HG03135 (cell line): ENCODE measurements at regions not wholly inside any gene's neighbourhood (a gene's known extent, or its start where the extent isn't known, plus 50 kb on each side); places are given as distances from the start of the nearest gene placed in this dataset.
"Not testable (repeated sequence)": the region's sequence is repeated elsewhere in the genome, so short reads cannot be mapped to it uniquely, and the experiment has no call there.

Source experiments
- ATAC-seq: cut with Tn5 transposase; IDR thresholded peaks from one replicate; pipeline ENCODE4 v1.9.1; 2021; ENCODE audit warnings: mild to moderate bottlenecking, moderate library complexity; ENCODE audit not compliant: unreplicated experiment

DNA sequence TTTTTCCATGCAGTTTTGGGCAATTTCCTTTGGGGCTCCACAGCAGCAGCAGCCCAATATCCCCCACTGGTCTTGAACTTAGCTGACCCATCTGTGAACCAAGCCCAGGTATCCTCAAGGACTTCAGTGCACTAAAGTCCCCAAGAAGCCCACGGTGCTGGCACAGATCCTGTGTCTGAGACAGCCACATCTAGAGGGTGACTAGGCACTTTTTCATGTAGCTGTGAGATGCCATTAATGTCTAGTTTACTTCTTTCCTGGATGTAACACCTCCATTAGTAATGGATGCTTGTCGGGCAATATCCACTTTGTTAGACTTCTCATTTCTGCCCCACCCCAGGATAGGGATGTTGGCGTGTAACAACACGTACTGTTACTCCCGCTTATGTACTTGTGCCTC is 117.9 kb downstream of the GPCPD1 start:
- no peak for ATAC-seq

DNA sequence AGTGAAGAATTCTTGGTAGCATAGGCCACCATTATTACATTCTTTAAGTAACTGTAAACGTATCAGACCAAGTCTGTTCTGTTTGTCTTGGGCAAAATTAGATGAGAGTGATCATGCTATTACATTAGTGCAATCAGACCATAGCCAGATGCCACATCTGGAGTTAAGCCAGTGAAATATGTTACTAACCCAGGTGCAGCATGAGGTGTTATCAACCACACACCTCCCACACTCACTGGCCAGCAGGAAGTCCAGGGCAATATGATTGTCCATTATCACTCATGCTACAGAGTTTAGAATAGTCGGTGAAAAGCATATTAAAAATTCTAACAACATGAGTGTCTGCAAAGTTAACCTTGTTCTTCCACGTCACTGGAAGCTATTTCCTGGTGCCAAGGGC is 119.4 kb downstream of the GPCPD1 start:
- ATAC-seq = no peak

DNA sequence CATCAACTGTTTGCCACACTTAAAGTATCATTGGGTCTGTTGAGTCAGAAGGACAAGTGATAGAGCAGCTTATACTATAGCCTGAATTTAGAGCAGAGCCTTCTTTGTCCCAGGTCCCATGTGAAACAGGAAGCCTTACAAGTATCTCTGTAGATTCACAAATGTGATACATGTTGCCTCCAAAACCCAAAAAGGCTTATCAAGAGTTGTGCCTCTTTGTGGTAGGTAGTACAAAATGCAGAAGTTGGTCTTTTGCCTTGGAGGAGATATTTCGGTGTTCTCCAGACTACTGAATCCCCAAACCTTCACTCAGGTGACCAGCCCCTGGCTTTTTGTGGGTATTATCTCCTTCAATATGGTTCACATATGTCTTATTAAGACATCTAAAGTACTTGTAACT is 121.2 kb downstream of the GPCPD1 start:
- no peak for ATAC-seq

DNA sequence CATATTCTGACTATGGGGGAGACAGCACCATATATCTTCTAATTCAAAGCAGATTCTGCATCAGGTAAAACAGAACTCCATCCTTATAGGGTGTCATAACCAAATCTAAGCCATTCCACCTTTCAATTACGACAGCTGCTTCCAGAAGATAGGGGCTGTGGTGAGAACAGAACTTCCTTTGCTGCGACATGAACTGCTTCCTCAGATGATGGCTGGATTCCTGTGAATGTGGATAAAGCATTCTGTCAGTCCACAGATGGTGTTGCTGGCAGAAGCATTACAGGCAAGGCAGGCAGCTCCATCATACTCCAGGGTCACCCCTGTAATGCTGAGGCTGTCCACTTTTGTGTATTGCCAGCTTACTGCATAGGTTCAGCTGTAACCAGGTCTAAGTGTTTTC is 122.0 kb downstream of the GPCPD1 start:
- ATAC-seq = no peak

DNA sequence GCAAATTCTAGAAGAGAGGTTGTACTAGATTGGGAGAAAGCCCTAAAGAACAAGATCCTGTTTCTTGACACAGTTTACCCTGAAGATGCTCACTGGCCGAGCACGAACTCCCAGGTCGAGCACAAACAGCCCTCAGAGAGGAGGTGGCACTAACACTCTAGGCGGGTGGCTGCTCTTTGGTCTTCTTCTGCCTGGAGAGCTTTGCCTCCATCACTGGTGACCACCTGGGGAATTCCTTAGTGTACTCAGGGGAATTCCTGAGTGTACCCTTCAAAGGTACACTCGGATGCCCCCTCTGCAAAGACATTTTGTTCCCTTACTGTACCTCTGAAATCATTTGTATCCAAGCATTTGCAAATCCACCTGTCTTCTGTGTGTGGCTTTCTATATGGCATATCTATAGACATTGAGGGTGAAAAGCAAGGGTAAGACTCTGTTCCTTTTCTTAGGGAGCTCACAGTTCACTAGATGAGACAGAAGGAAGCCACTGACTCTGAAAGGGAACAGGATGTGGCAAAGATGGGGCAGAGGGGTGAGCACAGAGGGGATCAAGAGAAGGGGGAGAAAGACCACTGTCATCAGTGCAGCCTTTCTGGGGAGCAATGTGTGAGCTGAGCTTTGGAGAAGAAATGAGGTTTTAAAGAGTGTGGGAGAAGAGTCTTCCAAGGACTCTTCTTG is 124.3 kb downstream of the GPCPD1 start:
- ATAC-seq = no peak

DNA sequence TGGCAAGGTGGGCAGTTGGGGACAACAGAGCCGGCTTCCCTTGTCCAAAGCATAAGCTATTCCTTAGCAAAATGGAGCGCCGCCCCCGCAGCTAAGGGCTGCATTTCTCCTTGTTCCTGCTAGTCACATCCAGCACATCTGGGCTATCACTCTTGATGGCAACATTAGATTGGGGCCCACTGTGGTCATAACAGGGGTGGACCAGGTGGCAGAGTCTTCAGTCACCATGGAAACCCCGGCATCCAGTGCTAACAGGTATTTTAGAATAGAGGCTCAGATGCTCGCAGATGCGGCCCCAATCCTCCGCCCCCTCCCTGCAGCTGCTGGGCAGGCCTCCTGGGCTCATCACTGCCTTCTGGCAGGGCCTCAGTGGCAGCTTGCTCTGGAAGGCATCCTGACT is 125.9 kb downstream of the GPCPD1 start:
- ATAC-seq = no peak

DNA sequence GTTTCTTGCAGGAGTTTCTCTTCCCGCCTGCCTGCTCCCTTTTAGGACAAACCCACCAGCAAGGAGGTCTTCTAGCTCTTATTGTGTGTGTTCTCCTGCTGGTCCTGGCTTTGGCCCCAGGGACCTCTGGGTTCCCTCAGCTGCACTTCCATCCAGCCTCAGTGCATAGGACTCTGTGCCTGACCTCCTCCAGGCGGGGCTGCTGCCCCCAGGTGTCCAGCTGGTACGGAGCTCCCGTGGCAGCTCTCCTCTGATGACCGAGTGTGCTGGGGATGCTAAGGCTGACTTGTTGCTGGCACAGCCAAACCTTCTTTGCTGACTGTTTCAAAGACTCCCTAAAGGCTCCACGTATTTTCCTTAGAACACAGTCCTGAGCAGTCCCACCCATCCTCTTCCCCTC is 126.5 kb downstream of the GPCPD1 start:
- no peak for ATAC-seq

DNA sequence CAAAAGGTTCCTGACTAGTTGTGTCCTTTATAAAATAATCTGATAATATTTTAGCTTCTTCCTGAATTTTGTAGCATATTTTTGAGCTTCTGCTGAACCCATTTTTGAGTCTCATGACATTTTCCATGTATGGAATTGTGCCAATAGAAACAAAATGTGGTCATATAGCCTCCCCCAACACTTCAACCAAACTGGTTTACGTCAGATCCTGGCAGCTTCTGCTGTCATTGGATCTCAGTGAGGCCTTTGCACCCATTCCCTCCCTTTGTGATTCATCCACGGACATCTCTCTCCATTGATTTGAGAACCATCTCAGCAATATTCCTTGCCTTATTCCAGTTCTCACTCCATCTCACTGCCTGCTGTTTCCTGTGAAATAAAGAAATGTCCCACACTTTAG is 128.0 kb downstream of the GPCPD1 start:
- ATAC-seq = no peak

DNA sequence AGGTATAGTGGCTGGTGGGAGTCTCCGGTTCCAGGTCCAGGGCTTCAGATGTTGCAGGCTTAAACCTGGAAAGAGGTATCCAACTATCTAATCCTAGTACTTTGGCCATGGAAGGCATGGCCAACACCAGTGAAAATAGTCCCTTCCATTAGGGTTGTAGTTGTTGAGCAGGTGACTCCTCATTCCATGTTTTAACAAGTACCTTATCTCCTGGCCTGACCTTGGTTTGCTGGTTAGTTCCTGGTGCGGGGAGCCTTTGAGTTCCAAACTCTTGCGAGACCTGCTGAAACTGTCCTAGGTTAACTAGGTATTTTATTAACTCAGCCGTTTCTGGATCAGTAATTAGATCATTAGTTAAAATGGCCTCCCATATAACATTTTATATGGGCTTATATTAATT is 128.9 kb downstream of the GPCPD1 start:
- no peak for ATAC-seq

DNA sequence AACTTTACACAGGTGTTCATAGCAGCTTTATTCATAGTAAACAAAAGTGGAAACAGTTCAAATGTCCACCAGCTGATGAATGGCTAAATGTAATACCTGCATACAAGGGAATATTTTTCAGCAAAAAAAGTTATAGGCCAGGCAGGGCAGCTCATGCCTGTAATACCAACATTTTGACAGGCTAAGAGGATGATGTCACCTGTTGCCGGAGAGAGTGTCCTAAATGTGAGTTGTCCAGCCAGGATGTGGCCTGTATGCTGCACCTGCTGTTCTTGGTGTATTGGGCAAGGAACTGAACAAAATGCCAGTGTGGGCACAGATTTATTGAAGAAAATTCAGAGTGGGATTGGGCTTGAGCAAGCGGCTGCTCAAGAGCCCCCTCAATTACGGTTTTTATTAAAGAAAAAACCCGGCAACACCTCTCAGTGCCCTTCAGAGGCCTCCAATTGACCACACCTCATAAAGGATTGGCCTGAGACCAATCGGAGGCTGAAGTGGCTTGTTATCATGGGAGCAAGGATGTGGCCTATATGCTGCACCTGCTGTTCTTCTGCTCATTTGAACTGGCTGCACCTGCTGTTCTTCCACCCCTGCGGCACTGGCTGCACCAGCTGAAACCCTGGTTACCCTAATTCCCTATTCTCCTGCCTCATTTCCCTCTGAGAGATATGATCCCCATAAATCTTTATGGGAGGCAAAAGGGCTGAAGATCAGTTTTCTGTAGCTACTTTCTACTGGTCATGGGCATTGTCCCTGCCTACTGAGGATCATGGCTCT is 129.8 kb downstream of the GPCPD1 start:
- no peak for ATAC-seq

DNA sequence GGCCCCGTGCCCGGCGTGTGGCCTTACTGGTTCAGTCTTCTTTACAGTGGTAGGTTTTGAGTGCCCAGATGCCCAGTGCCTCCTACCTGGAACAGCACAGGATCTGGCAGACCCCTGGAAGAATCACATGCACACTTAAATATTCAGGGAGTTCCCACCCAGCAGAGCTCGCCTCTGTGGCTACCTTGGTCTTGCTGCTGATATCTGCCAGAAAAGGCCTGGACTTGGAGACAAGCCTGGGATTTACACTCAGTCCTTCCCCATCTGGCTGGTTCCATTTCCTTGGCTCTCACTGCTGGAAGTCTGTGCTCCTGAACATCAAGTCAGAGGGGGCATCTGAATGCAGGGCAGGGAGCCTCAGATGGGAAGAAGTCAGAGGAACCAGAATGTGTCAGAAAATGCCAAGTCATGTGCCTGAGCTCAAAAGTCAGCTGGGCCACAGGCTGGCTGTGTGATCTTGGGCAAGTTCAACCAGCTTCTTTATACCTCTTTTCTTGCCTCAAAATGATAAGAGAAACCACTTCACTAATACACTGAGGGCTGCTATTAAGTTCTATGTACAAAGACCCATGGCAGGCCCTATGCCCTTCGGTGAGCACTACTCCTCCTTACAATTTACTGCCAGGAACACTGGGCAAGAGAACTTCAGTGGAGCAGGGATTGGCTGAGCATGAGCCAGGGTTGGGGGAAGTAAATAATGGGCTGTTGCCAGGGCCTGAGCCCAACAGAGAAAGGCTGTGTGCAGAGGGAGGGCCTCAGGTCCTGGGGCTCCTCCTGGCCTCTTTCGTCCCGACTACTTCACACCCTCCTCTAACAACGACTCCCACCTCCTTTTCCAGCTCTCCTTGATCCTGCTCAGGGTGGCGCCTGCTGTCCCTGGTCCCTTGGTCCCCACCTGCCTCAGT is 135.9 kb downstream of the GPCPD1 start:
- ATAC-seq = no peak

DNA sequence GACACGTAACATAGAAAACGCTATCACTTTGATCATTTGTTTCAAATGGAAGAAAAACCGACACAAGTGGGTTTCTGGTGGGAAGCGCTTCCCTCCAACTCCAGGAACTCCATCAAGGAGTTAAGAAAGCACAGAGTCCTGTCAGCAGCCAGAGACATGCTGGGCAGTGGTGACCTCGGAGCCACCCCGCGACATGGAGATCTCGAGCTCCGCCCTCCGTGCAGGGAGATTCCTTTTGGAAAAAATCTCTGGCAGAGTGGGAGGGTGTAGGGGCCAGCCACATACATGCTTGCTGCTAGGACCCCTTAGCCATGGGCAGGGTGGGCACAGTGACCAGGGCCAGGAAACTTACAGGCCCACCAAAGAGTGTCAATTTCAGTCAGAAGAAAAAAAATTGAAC is 138.9 kb downstream of the GPCPD1 start:
- not testable (repeated sequence) for ATAC-seq

DNA sequence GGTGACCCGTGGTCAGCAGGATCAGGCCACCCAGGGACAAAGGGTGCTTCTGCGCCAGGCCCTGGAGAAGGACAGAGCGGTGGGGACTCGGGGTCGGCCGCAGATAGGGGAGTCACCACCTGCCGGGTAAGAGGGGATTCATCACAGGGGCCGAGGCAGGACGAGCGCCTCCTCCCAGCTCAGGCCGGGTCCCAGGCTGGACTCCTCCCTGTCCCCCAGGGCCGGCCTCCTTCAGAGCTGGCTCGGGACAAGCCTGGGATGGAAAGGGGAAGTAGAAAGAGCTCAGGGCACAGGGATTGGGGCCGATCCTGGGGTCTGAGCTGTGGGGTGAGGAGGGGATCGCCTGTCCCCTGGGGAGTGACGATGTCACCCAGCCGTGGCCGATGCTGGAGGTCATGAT is 139.4 kb downstream of the GPCPD1 start:
- no peak for ATAC-seq

DNA sequence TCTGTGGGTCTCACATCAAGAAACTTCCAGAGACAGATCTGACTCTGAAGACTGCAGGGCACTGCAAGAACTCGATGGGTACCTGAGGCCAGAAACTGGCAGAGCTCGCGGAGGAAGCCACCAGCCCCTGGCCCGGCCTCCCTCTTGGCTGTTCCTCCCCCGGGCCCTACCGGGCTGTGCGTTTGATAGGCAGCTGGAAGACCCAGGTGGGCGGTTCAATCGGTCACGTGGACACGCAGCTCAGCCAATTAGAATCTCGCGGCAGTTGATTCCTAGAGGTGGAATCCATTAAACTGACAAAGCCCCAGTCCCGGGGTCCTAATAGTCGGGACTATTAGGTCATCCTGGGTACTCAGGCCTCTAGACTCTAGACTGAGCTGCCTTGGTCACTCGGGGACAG is 139.9 kb downstream of the GPCPD1 start:
- ATAC-seq = no peak

DNA sequence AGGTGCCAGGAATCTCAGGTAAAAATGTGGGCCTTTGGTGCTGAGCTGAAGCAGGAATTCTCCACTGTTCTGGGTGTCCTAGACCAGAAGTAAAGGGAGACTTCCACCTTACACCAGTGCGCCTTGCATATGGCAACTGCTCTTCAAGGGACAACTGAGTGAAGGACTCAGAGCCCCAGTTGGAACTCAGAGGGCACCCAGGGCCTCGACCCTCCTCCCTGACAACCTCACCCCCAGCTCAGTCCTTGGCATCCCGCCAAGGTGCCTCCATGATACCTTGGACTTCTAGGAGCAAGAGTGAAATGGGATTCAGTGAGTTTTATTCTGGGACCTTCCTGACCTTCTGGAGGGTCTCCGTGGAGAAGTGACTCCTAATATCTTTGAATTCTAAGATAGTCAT is 140.3 kb downstream of the GPCPD1 start:
- no peak for ATAC-seq

DNA sequence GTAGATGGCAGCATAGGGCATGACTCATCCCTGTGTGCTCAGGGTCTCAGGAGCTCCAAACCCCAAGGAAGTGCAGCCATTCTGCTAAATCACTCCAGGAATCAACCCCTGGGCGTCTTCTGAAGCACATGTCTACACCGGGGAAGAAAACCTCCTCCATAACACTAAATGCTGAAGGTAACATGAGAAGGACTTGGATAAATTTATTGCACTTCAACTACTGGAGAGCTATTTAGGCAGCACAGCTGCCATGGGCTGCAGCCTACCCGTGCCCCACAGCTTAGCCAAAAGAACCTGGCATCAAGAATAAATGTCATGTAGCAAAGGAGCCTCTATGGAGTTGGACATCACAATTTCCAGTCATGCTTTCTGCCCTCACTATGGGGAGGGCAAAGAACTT is 141.7 kb downstream of the GPCPD1 start:
- no peak for ATAC-seq

DNA sequence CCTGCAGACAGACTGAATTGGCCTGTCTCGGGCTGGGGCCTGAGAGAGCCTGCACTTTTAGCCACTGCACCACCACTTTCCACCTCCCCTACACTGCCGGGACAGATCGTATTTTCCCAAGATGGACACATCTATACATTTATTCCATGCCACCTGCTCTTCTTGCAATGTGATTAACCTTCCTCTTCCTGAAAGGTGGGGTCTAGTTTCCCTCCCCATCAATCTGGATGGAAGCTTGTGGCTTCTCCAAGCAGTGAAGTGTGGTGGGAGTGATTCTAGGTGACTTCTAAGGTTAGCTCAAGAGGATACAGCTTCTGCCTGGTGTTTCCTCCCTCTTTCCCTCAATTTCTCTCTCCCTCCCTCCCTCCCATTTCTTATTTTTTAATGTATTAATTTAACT is 143.7 kb downstream of the GPCPD1 start:
- ATAC-seq = no peak

DNA sequence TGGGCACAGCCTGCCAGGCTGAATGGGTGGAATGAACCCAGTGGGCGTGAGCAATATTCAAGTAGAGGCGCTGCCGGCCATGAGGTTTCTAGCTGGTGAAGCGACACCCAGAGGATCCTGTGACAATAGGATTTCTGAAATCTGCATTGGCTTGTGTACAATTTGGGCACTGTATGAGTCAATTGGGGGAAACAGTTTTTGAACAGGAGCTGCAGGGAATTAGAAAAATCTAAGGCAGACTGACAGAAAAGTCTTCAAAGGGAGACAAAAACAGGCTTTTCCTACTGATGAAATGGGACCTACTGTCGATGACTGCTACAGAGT is 145.2 kb downstream of the GPCPD1 start:
- ATAC-seq = no peak

DNA sequence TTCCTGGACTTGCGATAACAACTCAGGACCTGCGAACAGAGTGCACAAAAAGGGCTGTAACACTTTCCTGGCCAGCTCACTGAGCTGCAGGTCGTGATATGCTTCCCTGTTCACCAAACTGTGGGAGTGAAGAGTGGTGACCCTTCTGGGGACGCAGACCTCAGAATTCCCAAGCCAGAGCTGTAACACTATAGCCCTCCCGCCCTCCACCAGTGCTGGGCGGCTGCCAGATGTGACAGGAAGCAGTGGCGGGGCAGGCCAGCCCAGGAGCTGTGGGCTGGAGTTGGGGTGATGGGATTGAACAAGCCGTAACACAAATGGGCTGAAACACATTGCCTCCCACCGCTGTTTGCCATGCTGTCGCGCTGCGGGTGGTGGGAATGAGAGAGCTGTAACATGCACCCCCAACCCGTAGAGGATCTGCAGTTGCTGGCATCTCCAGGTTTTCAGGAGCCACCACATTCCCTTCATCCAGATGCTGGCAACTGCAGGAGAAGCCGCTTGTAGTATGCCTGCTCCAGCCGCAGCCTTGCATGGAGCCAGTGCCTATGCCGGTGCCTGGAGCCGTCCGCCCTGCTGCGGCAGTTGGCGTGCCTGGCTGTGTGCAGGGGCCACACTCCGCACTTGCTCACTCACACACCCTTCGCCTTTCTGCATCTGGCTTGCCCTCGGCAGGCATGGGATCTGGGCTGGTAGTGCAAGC is 145.8 kb downstream of the GPCPD1 start:
- no peak for ATAC-seq

DNA sequence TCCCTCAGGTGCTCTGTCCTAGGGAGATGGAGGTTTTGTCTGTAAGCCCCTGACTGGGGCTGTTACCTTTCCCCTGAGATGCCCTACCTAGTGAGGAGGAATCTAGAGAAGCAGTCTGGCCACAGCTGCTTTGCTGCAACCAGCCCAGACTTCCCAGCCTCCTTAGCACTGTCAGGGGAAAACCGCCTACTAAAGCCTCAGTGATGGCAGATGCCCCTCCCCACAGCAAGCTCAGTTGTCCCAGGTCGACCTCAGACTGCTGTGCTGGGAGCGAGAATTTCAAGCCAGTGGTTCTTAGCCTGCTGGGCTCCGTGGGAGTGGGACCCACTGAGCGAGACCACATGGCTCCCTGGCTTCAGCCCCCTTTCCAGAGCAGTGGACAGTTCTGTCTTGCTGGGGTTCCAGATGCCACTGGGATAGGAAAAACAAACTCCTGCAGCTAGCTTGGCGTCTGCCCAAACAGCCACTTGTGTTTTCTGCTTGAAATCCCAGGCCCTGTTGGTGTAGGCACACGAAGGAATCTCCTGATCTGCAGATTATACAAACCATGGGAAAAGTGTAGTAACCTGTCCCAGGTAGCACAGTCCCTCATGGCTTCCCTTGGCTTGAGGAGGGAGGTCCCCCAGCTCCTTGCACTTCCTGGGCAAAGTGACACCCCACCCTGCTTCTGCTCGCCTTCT is 146.4 kb upstream of the PROKR2 start:
- no peak for ATAC-seq

DNA sequence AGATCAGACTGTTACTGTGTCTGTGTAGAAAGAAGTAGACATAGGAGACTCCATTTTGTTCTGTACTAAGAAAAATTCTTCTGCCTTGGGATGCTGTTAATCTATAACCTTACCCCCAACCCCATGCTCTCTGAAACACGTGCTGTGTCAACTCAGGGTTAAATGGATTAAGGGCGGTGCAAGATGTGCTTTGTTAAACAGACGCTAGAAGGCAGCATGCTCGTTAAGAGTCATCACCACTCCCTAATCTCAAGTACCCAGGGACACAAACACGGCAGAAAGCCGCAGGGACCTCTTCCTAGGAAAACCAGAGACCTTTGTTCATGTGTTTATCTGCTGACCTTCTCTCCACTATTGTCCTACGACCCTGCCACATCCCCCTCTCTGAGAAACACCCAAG is 137.0 kb upstream of the PROKR2 start:
- not testable (repeated sequence) for ATAC-seq
